Upper lobe of left lung (tissue), 6 donors: ENCODE measurements at regions not wholly inside any gene's neighbourhood (a gene's known extent, or its start where the extent isn't known, plus 50 kb on each side); places are given as distances from the start of the nearest gene placed in this dataset.
"Not testable (repeated sequence)": the region's sequence is repeated elsewhere in the genome, so short reads cannot be mapped to it uniquely, and the experiment has no call there.

Experiments
- ATAC-seq, 2 donors: fragments of 200-7000 bp; cut with Tn5 transposase; one replicate each; pipeline ENCODE4 v1.9.1; 2022; ENCODE audit warnings: mild to moderate bottlenecking in 2 of 2, moderate library complexity in 2 of 2; ENCODE audit not compliant: low FRiP score in 2 of 2
- DNase-seq, 2 donors: peaks; one replicate each; pipeline ENCODE4 v3.0.0-alpha.2; 2019 to 2020
- H3K27ac ChIP-seq, 4 donors: fragments of 200-600 bp; sonication (generic); one replicate each; pipeline ENCODE4 v1.5.1; 2016 to 2019
- H3K27me3 ChIP-seq, 4 donors: fragments of 200-600 bp; sonication (generic); one replicate each; pipeline ENCODE4 v1.5.1; 2017 to 2019
- H3K36me3 ChIP-seq, 4 donors: fragments of 200-600 bp; sonication (generic); one replicate each; pipeline ENCODE4 v1.5.1; 2016 to 2019
- H3K4me1 ChIP-seq, 4 donors: fragments of 200-600 bp; sonication (generic); one replicate each; pipeline ENCODE4 v1.5.1; 2018 to 2019
- H3K4me3 ChIP-seq, 4 donors: fragments of 200-600 bp; sonication (generic); one replicate each; pipeline ENCODE4 v1.5.1; 2017 to 2019; ENCODE audit warnings: mild to moderate bottlenecking in 2 of 4, moderate library complexity in 1 of 4
- H3K9me3 ChIP-seq, 4 donors: fragments of 200-600 bp; sonication (generic); one replicate each; pipeline ENCODE4 v1.5.1; 2018 to 2019
- EP300 ChIP-seq, 4 donors: sonication (generic); formaldehyde crosslinking; IDR thresholded peaks; one replicate each; pipeline ENCODE4 v1.5.1; 2017; ENCODE audit warnings: antibody characterized with exemption in 4 of 4, control low read depth in 2 of 4
- POLR2A ChIP-seq, 4 donors: fragments of 450-650 bp; IDR thresholded peaks; one replicate each; pipeline ENCODE4 v1.5.1; 2016 to 2017; ENCODE audit warnings: antibody characterized with exemption in 4 of 4, mild to moderate bottlenecking in 2 of 4
- POLR2AphosphoS5 ChIP-seq, 2 donors: sonication (generic); formaldehyde crosslinking; IDR thresholded peaks; one replicate each; pipeline ENCODE4 v1.5.1; 2017; ENCODE audit warnings: antibody characterized with exemption in 2 of 2
- WGBS, 2 donors: methylation state at CpG; one replicate each; pipeline ENCODE4 v1.1.5; 2017 to 2018; 5-methylcytosine and 5-hydroxymethylcytosine counted together
- TF ChIP-seq, protein P1 (sequence below), 6 experiments: fragments of 450-650 bp in 4 of 6; fragments of 200-600 bp in 2 of 6; sonication (generic) in 2 of 6; IDR thresholded peaks; one replicate each; pipeline ENCODE4 v1.5.1; 2016 to 2019; ENCODE audit warnings: antibody characterized with exemption in 6 of 6
- donor health status: DM: no; HTN: no; CAD: no; lungs with moderate emphysema.
- donor health status: DM: no; HTN: yes; CAD: no; lungs with severe emphysema.

GRCh38 chr7:55261386-55261770 lies 103.8 kb upstream of the LANCL2 start:
- no peak for TF ChIP-seq POLR2AphosphoS5 (IDR thresholded peaks at IDR 0.05)
- no peak for TF ChIP-seq POLR2A (IDR thresholded peaks at IDR 0.05)
- no peak for TF ChIP-seq EP300 (IDR thresholded peaks at IDR 0.05)
- TF ChIP-seq, protein P1, sequence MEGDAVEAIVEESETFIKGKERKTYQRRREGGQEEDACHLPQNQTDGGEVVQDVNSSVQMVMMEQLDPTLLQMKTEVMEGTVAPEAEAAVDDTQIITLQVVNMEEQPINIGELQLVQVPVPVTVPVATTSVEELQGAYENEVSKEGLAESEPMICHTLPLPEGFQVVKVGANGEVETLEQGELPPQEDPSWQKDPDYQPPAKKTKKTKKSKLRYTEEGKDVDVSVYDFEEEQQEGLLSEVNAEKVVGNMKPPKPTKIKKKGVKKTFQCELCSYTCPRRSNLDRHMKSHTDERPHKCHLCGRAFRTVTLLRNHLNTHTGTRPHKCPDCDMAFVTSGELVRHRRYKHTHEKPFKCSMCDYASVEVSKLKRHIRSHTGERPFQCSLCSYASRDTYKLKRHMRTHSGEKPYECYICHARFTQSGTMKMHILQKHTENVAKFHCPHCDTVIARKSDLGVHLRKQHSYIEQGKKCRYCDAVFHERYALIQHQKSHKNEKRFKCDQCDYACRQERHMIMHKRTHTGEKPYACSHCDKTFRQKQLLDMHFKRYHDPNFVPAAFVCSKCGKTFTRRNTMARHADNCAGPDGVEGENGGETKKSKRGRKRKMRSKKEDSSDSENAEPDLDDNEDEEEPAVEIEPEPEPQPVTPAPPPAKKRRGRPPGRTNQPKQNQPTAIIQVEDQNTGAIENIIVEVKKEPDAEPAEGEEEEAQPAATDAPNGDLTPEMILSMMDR (IDR thresholded peaks at IDR 0.05) = no peak
- 94% methylated on average over 1 of the region's 1 CpG; no CpG with 5 or more reads in 1 of the 2 donors for WGBS, 2 donors

GRCh38 chr7:55265328-55265727 lies 99.8 kb upstream of the LANCL2 start:
- WGBS, 2 donors = 87 to 91% methylated on average over 8 of the region's 8 CpGs
- not testable (repeated sequence) for ATAC-seq, H3K4me1 ChIP-seq, H3K36me3 ChIP-seq, H3K27ac ChIP-seq, H3K27me3 ChIP-seq, H3K9me3 ChIP-seq, DNase-seq, H3K4me3 ChIP-seq

More at GRCh38 chr7:55261386-55261770, 103.8 kb upstream of the LANCL2 start:
- Histone ChIP-seq H3K4me3 (no peak overlapping the region), H3K9me3 (no peaks in the 10 kb centered on the region), H3K27me3 (no peaks in the 10 kb centered on the region), H3K4me1 (no peaks in the 10 kb centered on the region), H3K36me3 (no peaks in the 10 kb centered on the region), H3K27ac (no peak overlapping the region)
- ATAC-seq (no peak), DNase-seq (no peak)

GRCh38 chr7:55265836-55266642 lies 99.1 kb upstream of the LANCL2 start:
- H3K4me1 ChIP-seq = no peaks in the 10 kb centered on the region
- DNase-seq (no peak), ATAC-seq (no peak)

DNA sequence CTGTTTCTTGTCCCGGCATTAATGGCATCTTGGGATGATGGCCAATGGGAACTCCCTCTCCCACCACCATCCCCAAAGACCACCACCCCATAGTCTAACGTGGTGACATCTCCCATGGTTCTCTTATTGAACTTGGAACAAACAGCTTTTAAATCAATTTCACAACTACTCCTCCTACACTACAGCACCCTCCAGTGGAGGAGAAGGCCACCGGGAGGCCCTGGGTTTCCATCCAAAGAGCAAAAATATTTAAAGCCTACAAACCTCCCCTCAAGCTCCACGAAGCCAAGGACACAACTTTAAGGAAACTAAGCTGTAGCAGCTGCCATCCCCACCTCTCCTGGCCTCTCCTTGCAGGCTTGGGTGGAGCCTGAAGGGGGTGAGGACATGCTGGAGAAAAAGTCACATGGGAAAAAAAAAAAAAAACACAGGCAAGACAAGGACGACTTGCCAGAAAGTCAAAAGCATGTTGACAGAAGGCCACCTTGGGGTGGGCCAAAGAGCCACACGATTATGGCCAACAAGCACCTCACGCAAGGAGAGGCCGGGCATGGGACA lies 94.0 kb upstream of the LANCL2 start:
- no peak for DNase-seq

More at GRCh38 chr7:55265836-55266642, 99.1 kb upstream of the LANCL2 start:
- Histone ChIP-seq H3K9me3 (no peaks in the 10 kb centered on the region), H3K27ac (no peak overlapping the region), H3K36me3 (no peaks in the 10 kb centered on the region), H3K4me3 (no peak overlapping the region), H3K27me3 (no peaks in the 10 kb centered on the region)
- 66 to 68% methylated on average over 8 of the region's 8 CpGs for WGBS, 2 donors
- no peak for TF ChIP-seq EP300 (IDR thresholded peaks at IDR 0.05)
- no peak for TF ChIP-seq POLR2A (IDR thresholded peaks at IDR 0.05)
- TF ChIP-seq, protein P1 (IDR thresholded peaks at IDR 0.05) = no peak
- TF ChIP-seq POLR2AphosphoS5 (IDR thresholded peaks at IDR 0.05) = no peak

DNA sequence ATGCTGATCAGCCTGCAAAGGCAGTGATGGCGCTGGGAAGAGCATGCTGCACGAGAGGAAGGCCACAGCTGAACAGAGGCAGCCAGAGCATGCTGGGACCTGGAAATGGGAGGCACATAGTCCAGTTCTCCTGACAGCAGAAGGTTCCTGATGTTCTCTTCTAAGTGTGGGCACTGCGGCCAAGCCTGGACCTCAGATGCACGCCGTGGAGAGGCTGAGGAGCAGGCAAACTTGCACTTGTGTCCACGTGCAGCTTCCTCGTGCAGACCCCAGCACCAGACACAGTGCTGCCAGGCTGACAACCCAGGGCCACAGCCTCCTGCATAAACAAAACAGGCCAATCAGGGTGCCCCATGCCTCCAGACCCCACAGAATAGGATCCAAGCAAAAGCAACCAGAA lies 93.5 kb upstream of the LANCL2 start:
- H3K4me1 ChIP-seq = no peaks in the 10 kb centered on the region
- no peak for DNase-seq
- WGBS, 2 donors = 72 to 80% methylated on average over 2 to 7 of the region's 7 CpGs
- no peak for ATAC-seq
- H3K9me3 ChIP-seq = no peaks in the 10 kb centered on the region
- TF ChIP-seq, protein P1 (IDR thresholded peaks at IDR 0.05) = no peak
- TF ChIP-seq POLR2AphosphoS5 (IDR thresholded peaks at IDR 0.05) (no peak), POLR2A (IDR thresholded peaks at IDR 0.05) (no peak), EP300 (IDR thresholded peaks at IDR 0.05) (no peak)
- H3K27ac ChIP-seq = no peak overlapping the region
- no peaks in the 10 kb centered on the region for H3K27me3 ChIP-seq
- no peaks in the 10 kb centered on the region for H3K36me3 ChIP-seq
- H3K4me3 ChIP-seq = no peak overlapping the region

More for the DNA sequence above, 94.0 kb upstream of the LANCL2 start:
- ATAC-seq = no peak
- H3K27ac ChIP-seq = no peak overlapping the region
- no peak overlapping the region for H3K4me3 ChIP-seq
- 73% methylated on average over 8 of the region's 8 CpGs for WGBS, 2 donors
- H3K9me3 ChIP-seq = no peaks in the 10 kb centered on the region
- no peak for TF ChIP-seq POLR2A (IDR thresholded peaks at IDR 0.05)
- TF ChIP-seq, protein P1 (IDR thresholded peaks at IDR 0.05) = no peak
- no peaks in the 10 kb centered on the region for H3K36me3 ChIP-seq
- H3K4me1 ChIP-seq = no peaks in the 10 kb centered on the region
- H3K27me3 ChIP-seq = no peaks in the 10 kb centered on the region
